ENCODE measurements at regions not wholly inside any gene's neighbourhood (a gene's known extent, or its start where the extent isn't known, plus 50 kb on each side); places are given as distances from the start of the nearest gene placed in this dataset.
"Not testable (repeated sequence)": the region's sequence is repeated elsewhere in the genome, so short reads cannot be mapped to it uniquely, and the experiment has no call there.

GRCh38 chr5:12611132-12611531 is 706.9 kb upstream of the CTNND2 start:
- DNase-seq (ENCODE audit: insufficient read length, low spot score) (no peak), FAIRE-seq (no peak)
- no peak for TF ChIP-seq CTCF (IDR thresholded peaks at IDR 0.05; ENCODE audit: insufficient read depth, missing control alignments)

- not testable (repeated sequence) for DNase-seq (ENCODE audit: insufficient read length, low spot score); FAIRE-seq
Measured at GRCh38 chr5:12607817-12608216, 703.6 kb upstream of the CTNND2 start.

GRCh38 chr5:12592228-12592627 is 688.0 kb upstream of the CTNND2 start:
- DNase-seq (ENCODE audit: insufficient read length, low spot score) (no peak), FAIRE-seq (no peak)
- TF ChIP-seq CTCF (IDR thresholded peaks at IDR 0.05; ENCODE audit: insufficient read depth, missing control alignments) = no peak

- no peak for TF ChIP-seq CTCF (IDR thresholded peaks at IDR 0.05; ENCODE audit: insufficient read depth, missing control alignments)
- DNase-seq (ENCODE audit: insufficient read length, low spot score) = no peak
- FAIRE-seq = no peak
Measured at GRCh38 chr5:12586406-12586805, 682.2 kb upstream of the CTNND2 start.

GRCh38 chr5:12578803-12579202 is 674.6 kb upstream of the CTNND2 start:
- not testable (repeated sequence) for FAIRE-seq; DNase-seq (ENCODE audit: insufficient read length, low spot score)

- not testable (repeated sequence) for DNase-seq (ENCODE audit: insufficient read length, low spot score); FAIRE-seq
Measured at GRCh38 chr5:12576953-12577352, 672.7 kb upstream of the CTNND2 start.

- not testable (repeated sequence) for FAIRE-seq; DNase-seq (ENCODE audit: insufficient read length, low spot score)
Measured at GRCh38 chr5:12574298-12575093, 670.2 kb upstream of the CTNND2 start.

GRCh38 chr5:12573916-12574297 is 669.7 kb upstream of the CTNND2 start:
- FAIRE-seq; DNase-seq (ENCODE audit: insufficient read length, low spot score): not testable (repeated sequence)

- no peak for DNase-seq (ENCODE audit: insufficient read length, low spot score)
Measured at GRCh38 chr5:12570688-12571087, 666.4 kb upstream of the CTNND2 start.

More at GRCh38 chr5:12570688-12571087, 666.4 kb upstream of the CTNND2 start:
- no peak for TF ChIP-seq CTCF (IDR thresholded peaks at IDR 0.05; ENCODE audit: insufficient read depth, missing control alignments)
- FAIRE-seq = no peak
